ENCODE measurements at regions not wholly inside any gene's neighbourhood (a gene's known extent, or its start where the extent isn't known, plus 50 kb on each side); places are given as distances from the start of the nearest gene placed in this dataset.

DNA sequence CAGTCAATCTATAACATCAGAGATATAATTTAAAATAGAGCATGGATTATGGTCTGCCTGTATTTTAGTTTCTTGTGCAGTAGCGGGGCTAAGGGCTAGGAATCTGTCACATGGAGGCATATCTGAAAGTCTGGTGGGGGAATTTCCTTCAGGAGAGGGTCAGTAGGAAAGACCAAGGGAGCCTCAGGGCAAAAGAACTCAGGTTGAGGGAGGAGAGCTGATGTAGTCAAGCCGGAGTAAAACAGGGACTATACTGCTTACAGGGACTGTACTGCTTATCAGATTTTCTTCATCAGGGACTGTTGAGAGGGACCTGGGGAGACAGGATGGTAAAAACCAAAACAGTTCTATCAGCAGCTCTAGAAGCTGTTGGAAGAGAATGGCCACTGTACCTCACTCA, 82.0 kb upstream of the CPM start:
- H3K4me3 ChIP-seq (ENCODE audit: low read depth, low read length) = no peak overlapping the region
- no peaks in the 10 kb centered on the region for H3K27me3 ChIP-seq (ENCODE audit: insufficient read depth, low read depth, severe bottlenecking)
- no peaks in the 10 kb centered on the region for H3K9me3 ChIP-seq (ENCODE audit: severe bottlenecking)
- TF ChIP-seq, protein P1, sequence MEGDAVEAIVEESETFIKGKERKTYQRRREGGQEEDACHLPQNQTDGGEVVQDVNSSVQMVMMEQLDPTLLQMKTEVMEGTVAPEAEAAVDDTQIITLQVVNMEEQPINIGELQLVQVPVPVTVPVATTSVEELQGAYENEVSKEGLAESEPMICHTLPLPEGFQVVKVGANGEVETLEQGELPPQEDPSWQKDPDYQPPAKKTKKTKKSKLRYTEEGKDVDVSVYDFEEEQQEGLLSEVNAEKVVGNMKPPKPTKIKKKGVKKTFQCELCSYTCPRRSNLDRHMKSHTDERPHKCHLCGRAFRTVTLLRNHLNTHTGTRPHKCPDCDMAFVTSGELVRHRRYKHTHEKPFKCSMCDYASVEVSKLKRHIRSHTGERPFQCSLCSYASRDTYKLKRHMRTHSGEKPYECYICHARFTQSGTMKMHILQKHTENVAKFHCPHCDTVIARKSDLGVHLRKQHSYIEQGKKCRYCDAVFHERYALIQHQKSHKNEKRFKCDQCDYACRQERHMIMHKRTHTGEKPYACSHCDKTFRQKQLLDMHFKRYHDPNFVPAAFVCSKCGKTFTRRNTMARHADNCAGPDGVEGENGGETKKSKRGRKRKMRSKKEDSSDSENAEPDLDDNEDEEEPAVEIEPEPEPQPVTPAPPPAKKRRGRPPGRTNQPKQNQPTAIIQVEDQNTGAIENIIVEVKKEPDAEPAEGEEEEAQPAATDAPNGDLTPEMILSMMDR (IDR thresholded peaks at IDR 0.05; ENCODE audit: low read depth, low read length) = no peak
- no peak overlapping the region for H3K27ac ChIP-seq
- no peak for DNase-seq
- no peaks in the 10 kb centered on the region for H3K36me3 ChIP-seq

DNA sequence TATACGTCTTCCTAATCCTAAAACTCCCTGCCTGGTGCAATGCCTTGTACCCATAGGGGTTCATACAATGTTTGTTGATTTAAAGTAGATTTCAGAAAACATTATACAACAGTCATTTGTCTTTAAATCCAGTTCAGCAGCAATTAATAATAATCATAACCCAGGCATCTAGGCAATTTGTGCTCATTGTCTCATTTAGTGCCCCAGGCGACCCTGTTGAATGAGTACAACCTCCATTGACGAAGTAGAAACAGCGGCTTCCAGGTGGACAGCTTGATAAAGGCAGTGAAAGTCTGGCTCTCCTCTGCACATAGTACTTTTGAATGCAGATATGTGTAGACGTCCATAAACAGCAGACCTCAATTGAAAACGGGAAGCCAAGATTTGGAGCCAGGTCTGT, 82.9 kb upstream of the CPM start:
- Histone ChIP-seq H3K27ac (no peak overlapping the region), H3K36me3 (no peaks in the 10 kb centered on the region), H3K9me3 (ENCODE audit: severe bottlenecking) (no peaks in the 10 kb centered on the region), H3K27me3 (ENCODE audit: insufficient read depth, low read depth, severe bottlenecking) (no peaks in the 10 kb centered on the region), H3K4me3 (ENCODE audit: low read depth, low read length) (no peak overlapping the region)
- TF ChIP-seq, protein P1 (IDR thresholded peaks at IDR 0.05; ENCODE audit: low read depth, low read length) = no peak
- no peak for DNase-seq

DNA sequence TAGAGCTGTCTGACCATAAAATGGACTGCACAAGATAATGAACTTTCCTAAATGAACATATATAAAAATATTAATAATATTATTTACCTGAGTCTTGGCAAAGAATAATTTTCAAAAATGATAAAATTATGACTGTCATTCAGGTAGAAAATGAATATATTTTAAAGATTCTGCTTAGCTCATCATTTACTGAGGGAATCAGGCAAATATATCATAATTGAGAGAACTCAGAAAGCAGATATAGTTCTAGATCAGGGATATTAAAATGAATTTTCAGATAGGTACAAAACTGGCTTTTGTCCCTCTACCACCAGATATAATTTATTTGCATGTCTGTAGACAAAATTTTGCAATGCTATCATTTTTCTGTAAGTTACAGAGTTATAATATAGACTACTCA, 86.1 kb upstream of the CPM start:
- Histone ChIP-seq H3K9me3 (ENCODE audit: severe bottlenecking) (no peaks in the 10 kb centered on the region), H3K27me3 (ENCODE audit: insufficient read depth, low read depth, severe bottlenecking) (no peaks in the 10 kb centered on the region), H3K4me3 (ENCODE audit: low read depth, low read length) (no peak overlapping the region), H3K27ac (no peak overlapping the region), H3K36me3 (no peaks in the 10 kb centered on the region)
- TF ChIP-seq, protein P1 (IDR thresholded peaks at IDR 0.05; ENCODE audit: low read depth, low read length) = no peak
- no peak for DNase-seq

DNA sequence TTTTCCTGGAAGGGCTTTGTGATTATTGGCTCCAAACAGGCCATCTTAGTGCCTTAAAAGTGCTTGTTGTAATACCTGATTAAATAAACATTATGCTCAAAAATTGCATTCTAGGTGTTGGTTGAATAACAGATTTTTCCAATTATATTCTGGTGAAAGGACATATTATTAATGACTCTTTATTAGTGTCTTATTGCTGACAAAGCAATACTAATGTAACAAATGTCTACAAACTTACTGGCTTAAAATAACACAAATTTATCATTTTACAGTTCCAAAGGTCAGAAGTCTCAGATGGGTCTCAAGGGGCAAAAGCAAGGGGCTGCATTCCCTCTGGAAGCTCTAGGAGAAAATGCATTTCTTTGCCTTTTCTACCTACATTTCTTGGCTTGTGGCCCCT, 86.9 kb upstream of the CPM start:
- no peaks in the 10 kb centered on the region for H3K9me3 ChIP-seq (ENCODE audit: severe bottlenecking)
- no peak overlapping the region for H3K27ac ChIP-seq
- no peak for DNase-seq
- no peaks in the 10 kb centered on the region for H3K27me3 ChIP-seq (ENCODE audit: insufficient read depth, low read depth, severe bottlenecking)
- H3K4me3 ChIP-seq (ENCODE audit: low read depth, low read length) = no peak overlapping the region
- TF ChIP-seq, protein P1 (IDR thresholded peaks at IDR 0.05; ENCODE audit: low read depth, low read length) = no peak
- H3K36me3 ChIP-seq = no peaks in the 10 kb centered on the region

DNA sequence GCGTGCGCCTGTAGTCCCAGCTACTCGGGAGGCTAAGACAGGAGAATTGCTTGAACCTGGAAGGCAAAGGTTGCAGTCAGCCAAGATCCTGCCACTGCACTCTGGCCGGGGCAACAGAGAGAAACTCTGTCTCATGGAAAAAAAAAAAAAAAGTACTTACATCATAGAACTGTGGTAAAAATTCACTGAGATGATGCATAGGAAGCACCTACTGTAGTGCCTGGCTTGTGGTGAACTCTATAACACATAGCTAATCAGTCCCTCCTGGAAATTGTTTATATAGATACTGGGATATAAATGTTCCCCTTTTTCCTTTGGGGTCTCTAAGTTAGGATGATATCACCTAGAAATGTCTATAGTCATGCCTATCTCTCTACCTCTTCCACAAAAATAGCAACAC, 89.7 kb upstream of the CPM start:
- Histone ChIP-seq H3K27me3 (ENCODE audit: insufficient read depth, low read depth, severe bottlenecking) (no peaks in the 10 kb centered on the region), H3K36me3 (no peaks in the 10 kb centered on the region), H3K9me3 (ENCODE audit: severe bottlenecking) (no peaks in the 10 kb centered on the region), H3K27ac (no peak overlapping the region), H3K4me3 (ENCODE audit: low read depth, low read length) (no peak overlapping the region)
- TF ChIP-seq, protein P1 (IDR thresholded peaks at IDR 0.05; ENCODE audit: low read depth, low read length) = no peak
- no peak for DNase-seq

DNA sequence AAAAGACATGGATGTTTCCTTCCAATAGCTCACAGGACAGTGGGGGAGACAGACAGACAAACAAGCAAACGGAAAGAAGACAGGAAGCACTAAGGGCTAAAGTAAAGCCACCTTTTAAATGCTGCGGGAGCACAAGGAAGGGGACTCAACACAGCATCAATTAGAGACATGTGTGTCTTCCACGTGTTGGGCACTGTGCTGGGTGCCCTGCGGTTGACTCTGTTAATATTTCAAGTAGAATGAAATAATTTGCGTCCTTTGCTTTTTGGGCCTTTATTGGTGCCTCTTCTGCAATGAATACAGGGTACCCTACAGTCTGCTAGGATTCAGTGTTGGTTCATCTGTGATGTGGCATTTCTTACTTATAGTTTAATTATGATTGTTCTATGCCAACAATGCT, 90.9 kb upstream of the CPM start:
- Histone ChIP-seq H3K36me3 (no peaks in the 10 kb centered on the region), H3K9me3 (ENCODE audit: severe bottlenecking) (no peaks in the 10 kb centered on the region), H3K27me3 (ENCODE audit: insufficient read depth, low read depth, severe bottlenecking) (no peaks in the 10 kb centered on the region), H3K4me3 (ENCODE audit: low read depth, low read length) (no peak overlapping the region), H3K27ac (no peak overlapping the region)
- TF ChIP-seq, protein P1 (IDR thresholded peaks at IDR 0.05; ENCODE audit: low read depth, low read length) = no peak
- no peak for DNase-seq

All from WERI-Rb-1 (cell line).